ENCODE measurements at regions not wholly inside any gene's neighbourhood (a gene's known extent, or its start where the extent isn't known, plus 50 kb on each side); places are given as distances from the start of the nearest gene placed in this dataset.

DNA sequence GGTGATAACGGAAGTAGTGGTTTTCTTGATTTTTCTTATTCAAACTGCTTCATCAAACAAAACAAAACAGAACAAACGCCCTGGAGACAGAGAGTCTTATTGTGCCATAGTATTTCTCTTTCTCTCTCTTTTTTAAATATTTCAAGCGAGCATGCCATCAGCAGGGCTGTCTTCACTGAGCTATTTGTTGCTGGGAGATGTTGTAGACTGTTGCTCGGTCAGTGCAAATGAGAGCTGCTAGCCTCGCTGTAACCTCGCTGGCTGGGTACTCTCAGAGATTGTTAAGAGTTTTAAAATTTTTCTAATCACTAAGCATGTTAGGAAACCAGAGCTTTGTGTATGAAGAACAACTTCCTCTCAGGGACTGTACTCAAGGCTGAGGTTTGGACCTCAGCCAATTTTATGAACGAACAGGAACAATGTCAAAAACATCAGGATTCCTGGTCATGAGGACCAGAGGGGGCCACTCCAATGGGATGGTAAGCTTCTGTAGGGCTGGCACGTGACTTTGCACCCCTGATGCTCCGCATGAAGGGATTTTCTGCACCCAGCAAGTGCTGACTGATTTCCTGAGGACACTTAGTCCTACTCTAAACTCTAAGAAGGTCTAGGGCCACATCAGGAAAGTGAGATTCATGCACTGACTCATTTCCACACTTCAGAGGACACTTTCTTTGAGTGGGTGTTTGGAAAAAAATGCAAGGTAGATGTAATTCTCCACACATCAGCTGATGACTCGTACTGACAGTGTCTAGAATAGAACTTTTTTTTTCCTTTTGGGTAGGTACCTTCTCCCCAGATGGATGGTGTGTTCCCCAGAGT is 59.8 kb upstream of the IL1R1 start (continued):
- TF ChIP-seq, protein P1, sequence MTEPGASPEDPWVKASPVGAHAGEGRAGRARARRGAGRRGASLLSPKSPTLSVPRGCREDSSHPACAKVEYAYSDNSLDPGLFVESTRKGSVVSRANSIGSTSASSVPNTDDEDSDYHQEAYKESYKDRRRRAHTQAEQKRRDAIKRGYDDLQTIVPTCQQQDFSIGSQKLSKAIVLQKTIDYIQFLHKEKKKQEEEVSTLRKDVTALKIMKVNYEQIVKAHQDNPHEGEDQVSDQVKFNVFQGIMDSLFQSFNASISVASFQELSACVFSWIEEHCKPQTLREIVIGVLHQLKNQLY (CRISPR knock-in tag; IDR thresholded peaks at IDR 0.05) = no peak
- TF ChIP-seq AGO2 (optimal IDR thresholded peaks at IDR 0.05; ENCODE audit: low read depth, low read length) (no peak), HOXA9 (CRISPR knock-in tag; IDR thresholded peaks at IDR 0.05; ENCODE audit: borderline replicate concordance) (no peak), BORCS8-MEF2B (CRISPR knock-in tag; IDR thresholded peaks at IDR 0.05) (0 out of 2 replicates have a peak, but pooled peaks have one; percentile 54), ZFP41 (CRISPR knock-in tag; IDR thresholded peaks at IDR 0.05; ENCODE audit: borderline replicate concordance) (no peak)

DNA sequence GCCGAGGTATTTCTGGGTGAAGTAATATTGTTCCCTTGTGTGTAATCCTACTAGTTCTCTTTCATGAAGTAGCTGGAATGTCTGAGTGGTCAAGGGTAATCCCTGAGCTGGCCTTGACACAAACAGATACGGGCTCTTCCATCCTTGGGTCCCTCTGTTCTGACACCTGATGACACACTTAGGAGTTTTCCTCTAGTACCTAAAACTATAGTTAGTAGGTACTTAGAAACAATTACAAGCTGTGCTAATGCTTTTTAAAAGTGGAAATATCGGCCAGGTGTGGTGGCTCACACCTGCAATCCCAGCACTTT is 59.2 kb upstream of the IL1R1 start:
- Histone ChIP-seq H3K9me3 (ENCODE audit: low read length) (no peaks in the 10 kb centered on the region), H4K20me1 (ENCODE audit: insufficient read depth, low read length) (no peaks in the 10 kb centered on the region), H3K4me2 (ENCODE audit: low read depth, low read length) (no peak overlapping the region), H3K4me1 (ENCODE audit: insufficient read depth, low read length) (peaks cover 34% of the 10 kb centered on the region), H3K36me3 (replicated peaks in 1 of 2; ENCODE audit: control insufficient read depth in 1 of 2, insufficient read depth in 2 of 2, low read length in 2 of 2) (0 out of 5 replicates have a peak, but pooled peaks cover 0 to 2% of the 10 kb centered on the region in 2 experiments), H3K79me2 (ENCODE audit: insufficient read depth, low read length) (no peaks in the 10 kb centered on the region), H2AFZ (ENCODE audit: low read length) (no peak overlapping the region), H3K27me3 (ENCODE audit: control insufficient read depth in 1 of 2, insufficient read depth in 2 of 2, low read length in 2 of 2) (no peaks in the 10 kb centered on the region), H3K9ac (ENCODE audit: insufficient read depth, low read depth, low read length) (no peak overlapping the region), H3K4me3 (replicated peaks in 1 of 3; ENCODE audit: insufficient read depth in 1 of 3, low read depth in 2 of 3, low read length in 3 of 3) (no peak overlapping the region), H3K27ac (ENCODE audit: extremely low read length, insufficient read depth, low read length) (no peak overlapping the region)
- FAIRE-seq (no peak), DNase-seq (ENCODE audit: low spot score) (peak; percentile 58), ATAC-seq (peak; percentile 59; the same call in 2 of the 3 replicates)
- in situ Hi-C loops (cut with HindIII; ENCODE audit: extremely low pct_ligation_motif_present, low pct_unique_long_range_greater_than_20kb) = no loop called here
- POLR2A ChIA-PET = interaction anchor here (0.7 to 2.6 kb wide), 9 partner anchors 9 to 59 kb away, joined by 3 to 12 read pairs (median 6); partner anchors contain the start of gene IL1R1
- BruUV-seq (replicated peaks) = no TSS peak
- intact Hi-C loops (cut with micrococcal nuclease; ENCODE audit: unreplicated experiment) = no loop called here
- 78% methylated on average over 3 of the region's 3 CpGs for WGBS (ENCODE audit: low lambda C conversion rate)
- CTCF ChIA-PET (ENCODE audit: low intra/inter-chr PET ratio, low total read pairs) = no interaction called here
- TF ChIP-seq RARA (CRISPR knock-in tag; IDR thresholded peaks at IDR 0.05) (0 out of 2 replicates have a peak, but pooled peaks have one; percentile 9), CEBPB (IDR thresholded peaks at IDR 0.05; ENCODE audit: borderline replicate concordance, low read depth, low read length) (peak; percentile 36; the same call in 1 of the 2 replicates), TBL1XR1 (IDR thresholded peaks at IDR 0.05; ENCODE audit: borderline replicate concordance, low read length, partially characterized antibody) (no peak), ZNF12 (CRISPR knock-in tag; IDR thresholded peaks at IDR 0.05) (no peak), RELA (CRISPR knock-in tag; IDR thresholded peaks at IDR 0.05) (no peak), FOSL2 (CRISPR knock-in tag; IDR thresholded peaks at IDR 0.05) (0 out of 2 replicates have a peak, but pooled peaks have one; percentile 0), HIVEP1 (CRISPR knock-in tag; IDR thresholded peaks at IDR 0.05) (no peak), ZFYVE20 (CRISPR knock-in tag; IDR thresholded peaks at IDR 0.05; ENCODE audit: borderline replicate concordance, low read depth) (no peak), GABPA (IDR thresholded peaks at IDR 0.05; ENCODE audit: low read depth, low read length) (no peak), GABPA (CRISPR knock-in tag; IDR thresholded peaks at IDR 0.05; ENCODE audit: low read depth) (no peak), TEAD3 (CRISPR knock-in tag; optimal IDR thresholded peaks at IDR 0.05; ENCODE audit: borderline replicate concordance) (peak; percentile 20)
- TF ChIP-seq, protein P2, sequence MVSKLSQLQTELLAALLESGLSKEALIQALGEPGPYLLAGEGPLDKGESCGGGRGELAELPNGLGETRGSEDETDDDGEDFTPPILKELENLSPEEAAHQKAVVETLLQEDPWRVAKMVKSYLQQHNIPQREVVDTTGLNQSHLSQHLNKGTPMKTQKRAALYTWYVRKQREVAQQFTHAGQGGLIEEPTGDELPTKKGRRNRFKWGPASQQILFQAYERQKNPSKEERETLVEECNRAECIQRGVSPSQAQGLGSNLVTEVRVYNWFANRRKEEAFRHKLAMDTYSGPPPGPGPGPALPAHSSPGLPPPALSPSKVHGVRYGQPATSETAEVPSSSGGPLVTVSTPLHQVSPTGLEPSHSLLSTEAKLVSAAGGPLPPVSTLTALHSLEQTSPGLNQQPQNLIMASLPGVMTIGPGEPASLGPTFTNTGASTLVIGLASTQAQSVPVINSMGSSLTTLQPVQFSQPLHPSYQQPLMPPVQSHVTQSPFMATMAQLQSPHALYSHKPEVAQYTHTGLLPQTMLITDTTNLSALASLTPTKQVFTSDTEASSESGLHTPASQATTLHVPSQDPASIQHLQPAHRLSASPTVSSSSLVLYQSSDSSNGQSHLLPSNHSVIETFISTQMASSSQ (IDR thresholded peaks at IDR 0.05; ENCODE audit: low read depth) = no peak
- TF ChIP-seq, protein P2 (CRISPR knock-in tag; IDR thresholded peaks at IDR 0.05; ENCODE audit: borderline replicate concordance) = no peak

Measured in HepG2 (cell line).